ENCODE measurements at regions not wholly inside any gene's neighbourhood (a gene's known extent, or its start where the extent isn't known, plus 50 kb on each side); places are given as distances from the start of the nearest gene placed in this dataset.

DNA sequence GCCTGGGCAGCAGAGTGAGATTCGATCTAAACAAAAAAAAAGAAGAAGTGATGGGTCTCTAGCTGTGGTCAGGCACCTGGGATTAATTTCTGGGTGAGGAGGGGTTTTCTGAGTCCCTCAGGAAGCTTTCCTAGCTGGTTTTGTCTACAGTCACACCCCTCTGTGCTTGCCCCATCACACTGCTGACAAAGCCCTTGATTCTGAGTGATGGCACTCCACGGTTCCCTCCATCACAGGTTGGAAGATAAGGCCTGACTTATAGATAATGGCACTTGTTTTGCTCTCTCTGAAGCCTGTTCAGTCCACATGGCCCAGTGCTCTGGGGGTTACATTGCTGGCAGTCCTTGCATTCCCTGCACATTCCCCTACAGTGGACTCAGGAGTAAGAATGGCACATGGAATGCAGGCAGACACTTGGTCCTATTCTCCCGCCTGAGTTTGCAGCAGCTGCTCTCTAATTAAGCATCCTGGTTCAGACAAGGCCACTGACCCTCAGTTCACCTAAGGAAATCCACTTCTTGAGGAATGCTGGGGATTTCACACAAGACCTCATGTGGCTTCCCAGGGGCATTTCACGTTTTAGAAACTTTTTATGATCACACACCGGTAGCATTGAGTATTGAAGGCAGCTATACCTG, 81.0 kb upstream of the NMNAT3 start:
- TF ChIP-seq, protein P1, sequence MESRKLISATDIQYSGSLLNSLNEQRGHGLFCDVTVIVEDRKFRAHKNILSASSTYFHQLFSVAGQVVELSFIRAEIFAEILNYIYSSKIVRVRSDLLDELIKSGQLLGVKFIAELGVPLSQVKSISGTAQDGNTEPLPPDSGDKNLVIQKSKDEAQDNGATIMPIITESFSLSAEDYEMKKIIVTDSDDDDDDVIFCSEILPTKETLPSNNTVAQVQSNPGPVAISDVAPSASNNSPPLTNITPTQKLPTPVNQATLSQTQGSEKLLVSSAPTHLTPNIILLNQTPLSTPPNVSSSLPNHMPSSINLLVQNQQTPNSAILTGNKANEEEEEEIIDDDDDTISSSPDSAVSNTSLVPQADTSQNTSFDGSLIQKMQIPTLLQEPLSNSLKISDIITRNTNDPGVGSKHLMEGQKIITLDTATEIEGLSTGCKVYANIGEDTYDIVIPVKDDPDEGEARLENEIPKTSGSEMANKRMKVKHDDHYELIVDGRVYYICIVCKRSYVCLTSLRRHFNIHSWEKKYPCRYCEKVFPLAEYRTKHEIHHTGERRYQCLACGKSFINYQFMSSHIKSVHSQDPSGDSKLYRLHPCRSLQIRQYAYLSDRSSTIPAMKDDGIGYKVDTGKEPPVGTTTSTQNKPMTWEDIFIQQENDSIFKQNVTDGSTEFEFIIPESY (CRISPR knock-in tag; IDR thresholded peaks at IDR 0.05), result no peak
- TF ChIP-seq, protein P2, sequence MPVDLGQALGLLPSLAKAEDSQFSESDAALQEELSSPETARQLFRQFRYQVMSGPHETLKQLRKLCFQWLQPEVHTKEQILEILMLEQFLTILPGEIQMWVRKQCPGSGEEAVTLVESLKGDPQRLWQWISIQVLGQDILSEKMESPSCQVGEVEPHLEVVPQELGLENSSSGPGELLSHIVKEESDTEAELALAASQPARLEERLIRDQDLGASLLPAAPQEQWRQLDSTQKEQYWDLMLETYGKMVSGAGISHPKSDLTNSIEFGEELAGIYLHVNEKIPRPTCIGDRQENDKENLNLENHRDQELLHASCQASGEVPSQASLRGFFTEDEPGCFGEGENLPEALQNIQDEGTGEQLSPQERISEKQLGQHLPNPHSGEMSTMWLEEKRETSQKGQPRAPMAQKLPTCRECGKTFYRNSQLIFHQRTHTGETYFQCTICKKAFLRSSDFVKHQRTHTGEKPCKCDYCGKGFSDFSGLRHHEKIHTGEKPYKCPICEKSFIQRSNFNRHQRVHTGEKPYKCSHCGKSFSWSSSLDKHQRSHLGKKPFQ (CRISPR knock-in tag; IDR thresholded peaks at IDR 0.05; ENCODE audit: insufficient replicate concordance), result no peak
- TF ChIP-seq, protein P3, sequence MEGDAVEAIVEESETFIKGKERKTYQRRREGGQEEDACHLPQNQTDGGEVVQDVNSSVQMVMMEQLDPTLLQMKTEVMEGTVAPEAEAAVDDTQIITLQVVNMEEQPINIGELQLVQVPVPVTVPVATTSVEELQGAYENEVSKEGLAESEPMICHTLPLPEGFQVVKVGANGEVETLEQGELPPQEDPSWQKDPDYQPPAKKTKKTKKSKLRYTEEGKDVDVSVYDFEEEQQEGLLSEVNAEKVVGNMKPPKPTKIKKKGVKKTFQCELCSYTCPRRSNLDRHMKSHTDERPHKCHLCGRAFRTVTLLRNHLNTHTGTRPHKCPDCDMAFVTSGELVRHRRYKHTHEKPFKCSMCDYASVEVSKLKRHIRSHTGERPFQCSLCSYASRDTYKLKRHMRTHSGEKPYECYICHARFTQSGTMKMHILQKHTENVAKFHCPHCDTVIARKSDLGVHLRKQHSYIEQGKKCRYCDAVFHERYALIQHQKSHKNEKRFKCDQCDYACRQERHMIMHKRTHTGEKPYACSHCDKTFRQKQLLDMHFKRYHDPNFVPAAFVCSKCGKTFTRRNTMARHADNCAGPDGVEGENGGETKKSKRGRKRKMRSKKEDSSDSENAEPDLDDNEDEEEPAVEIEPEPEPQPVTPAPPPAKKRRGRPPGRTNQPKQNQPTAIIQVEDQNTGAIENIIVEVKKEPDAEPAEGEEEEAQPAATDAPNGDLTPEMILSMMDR (CRISPR knock-in tag; IDR thresholded peaks at IDR 0.05), result no peak
- no peak for TF ChIP-seq POLR2A (IDR thresholded peaks at IDR 0.05; ENCODE audit: insufficient read depth in 1 of 2, low read depth in 2 of 2, low read length in 2 of 2)
- no peak for TF ChIP-seq PTBP1 (IDR thresholded peaks at IDR 0.05; ENCODE audit: low read depth, low read length, poor library complexity, severe bottlenecking)
- TF ChIP-seq KLF12 (CRISPR knock-in tag; IDR thresholded peaks at IDR 0.05; ENCODE audit: borderline replicate concordance), result no peak
- no peak for TF ChIP-seq CEBPB (IDR thresholded peaks at IDR 0.05; ENCODE audit: borderline replicate concordance, low read depth, low read length)
- TF ChIP-seq EZH2 (conservative IDR thresholded peaks at IDR 0.05; ENCODE audit: low read depth, low read length), result no peak
- TF ChIP-seq, protein P4, sequence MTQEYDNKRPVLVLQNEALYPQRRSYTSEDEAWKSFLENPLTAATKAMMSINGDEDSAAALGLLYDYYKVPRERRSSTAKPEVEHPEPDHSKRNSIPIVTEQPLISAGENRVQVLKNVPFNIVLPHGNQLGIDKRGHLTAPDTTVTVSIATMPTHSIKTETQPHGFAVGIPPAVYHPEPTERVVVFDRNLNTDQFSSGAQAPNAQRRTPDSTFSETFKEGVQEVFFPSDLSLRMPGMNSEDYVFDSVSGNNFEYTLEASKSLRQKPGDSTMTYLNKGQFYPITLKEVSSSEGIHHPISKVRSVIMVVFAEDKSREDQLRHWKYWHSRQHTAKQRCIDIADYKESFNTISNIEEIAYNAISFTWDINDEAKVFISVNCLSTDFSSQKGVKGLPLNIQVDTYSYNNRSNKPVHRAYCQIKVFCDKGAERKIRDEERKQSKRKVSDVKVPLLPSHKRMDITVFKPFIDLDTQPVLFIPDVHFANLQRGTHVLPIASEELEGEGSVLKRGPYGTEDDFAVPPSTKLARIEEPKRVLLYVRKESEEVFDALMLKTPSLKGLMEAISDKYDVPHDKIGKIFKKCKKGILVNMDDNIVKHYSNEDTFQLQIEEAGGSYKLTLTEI (CRISPR knock-in tag; conservative IDR thresholded peaks at IDR 0.05), result no peak
- TF ChIP-seq FIP1L1 (IDR thresholded peaks at IDR 0.05; ENCODE audit: borderline replicate concordance, insufficient read depth, low read depth, low read length), result no peak
- TF ChIP-seq, protein P5, sequence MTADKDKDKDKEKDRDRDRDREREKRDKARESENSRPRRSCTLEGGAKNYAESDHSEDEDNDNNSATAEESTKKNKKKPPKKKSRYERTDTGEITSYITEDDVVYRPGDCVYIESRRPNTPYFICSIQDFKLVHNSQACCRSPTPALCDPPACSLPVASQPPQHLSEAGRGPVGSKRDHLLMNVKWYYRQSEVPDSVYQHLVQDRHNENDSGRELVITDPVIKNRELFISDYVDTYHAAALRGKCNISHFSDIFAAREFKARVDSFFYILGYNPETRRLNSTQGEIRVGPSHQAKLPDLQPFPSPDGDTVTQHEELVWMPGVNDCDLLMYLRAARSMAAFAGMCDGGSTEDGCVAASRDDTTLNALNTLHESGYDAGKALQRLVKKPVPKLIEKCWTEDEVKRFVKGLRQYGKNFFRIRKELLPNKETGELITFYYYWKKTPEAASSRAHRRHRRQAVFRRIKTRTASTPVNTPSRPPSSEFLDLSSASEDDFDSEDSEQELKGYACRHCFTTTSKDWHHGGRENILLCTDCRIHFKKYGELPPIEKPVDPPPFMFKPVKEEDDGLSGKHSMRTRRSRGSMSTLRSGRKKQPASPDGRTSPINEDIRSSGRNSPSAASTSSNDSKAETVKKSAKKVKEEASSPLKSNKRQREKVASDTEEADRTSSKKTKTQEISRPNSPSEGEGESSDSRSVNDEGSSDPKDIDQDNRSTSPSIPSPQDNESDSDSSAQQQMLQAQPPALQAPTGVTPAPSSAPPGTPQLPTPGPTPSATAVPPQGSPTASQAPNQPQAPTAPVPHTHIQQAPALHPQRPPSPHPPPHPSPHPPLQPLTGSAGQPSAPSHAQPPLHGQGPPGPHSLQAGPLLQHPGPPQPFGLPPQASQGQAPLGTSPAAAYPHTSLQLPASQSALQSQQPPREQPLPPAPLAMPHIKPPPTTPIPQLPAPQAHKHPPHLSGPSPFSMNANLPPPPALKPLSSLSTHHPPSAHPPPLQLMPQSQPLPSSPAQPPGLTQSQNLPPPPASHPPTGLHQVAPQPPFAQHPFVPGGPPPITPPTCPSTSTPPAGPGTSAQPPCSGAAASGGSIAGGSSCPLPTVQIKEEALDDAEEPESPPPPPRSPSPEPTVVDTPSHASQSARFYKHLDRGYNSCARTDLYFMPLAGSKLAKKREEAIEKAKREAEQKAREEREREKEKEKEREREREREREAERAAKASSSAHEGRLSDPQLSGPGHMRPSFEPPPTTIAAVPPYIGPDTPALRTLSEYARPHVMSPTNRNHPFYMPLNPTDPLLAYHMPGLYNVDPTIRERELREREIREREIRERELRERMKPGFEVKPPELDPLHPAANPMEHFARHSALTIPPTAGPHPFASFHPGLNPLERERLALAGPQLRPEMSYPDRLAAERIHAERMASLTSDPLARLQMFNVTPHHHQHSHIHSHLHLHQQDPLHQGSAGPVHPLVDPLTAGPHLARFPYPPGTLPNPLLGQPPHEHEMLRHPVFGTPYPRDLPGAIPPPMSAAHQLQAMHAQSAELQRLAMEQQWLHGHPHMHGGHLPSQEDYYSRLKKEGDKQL (CRISPR knock-in tag; IDR thresholded peaks at IDR 0.05; ENCODE audit: low read depth), result no peak
- TF ChIP-seq, protein P6, sequence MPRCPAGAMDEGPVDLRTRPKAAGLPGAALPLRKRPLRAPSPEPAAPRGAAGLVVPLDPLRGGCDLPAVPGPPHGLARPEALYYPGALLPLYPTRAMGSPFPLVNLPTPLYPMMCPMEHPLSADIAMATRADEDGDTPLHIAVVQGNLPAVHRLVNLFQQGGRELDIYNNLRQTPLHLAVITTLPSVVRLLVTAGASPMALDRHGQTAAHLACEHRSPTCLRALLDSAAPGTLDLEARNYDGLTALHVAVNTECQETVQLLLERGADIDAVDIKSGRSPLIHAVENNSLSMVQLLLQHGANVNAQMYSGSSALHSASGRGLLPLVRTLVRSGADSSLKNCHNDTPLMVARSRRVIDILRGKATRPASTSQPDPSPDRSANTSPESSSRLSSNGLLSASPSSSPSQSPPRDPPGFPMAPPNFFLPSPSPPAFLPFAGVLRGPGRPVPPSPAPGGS (CRISPR knock-in tag; IDR thresholded peaks at IDR 0.05), result no peak
- no peak for TF ChIP-seq ZNF329 (CRISPR knock-in tag; IDR thresholded peaks at IDR 0.05; ENCODE audit: low read depth)
- TF ChIP-seq ELF1 (CRISPR knock-in tag; IDR thresholded peaks at IDR 0.05), result no peak
